Ammon's horn (tissue), 1 donor: ENCODE measurements at regions not wholly inside any gene's neighbourhood (a gene's known extent, or its start where the extent isn't known, plus 50 kb on each side); places are given as distances from the start of the nearest gene placed in this dataset.
"Not testable (repeated sequence)": the region's sequence is repeated elsewhere in the genome, so short reads cannot be mapped to it uniquely, and the experiment has no call there.

Experiments used
- DNase-seq: peaks from one replicate; pipeline ENCODE4 v3.0.0-alpha.2; 2016; ENCODE audit warnings: low spot score

DNA sequence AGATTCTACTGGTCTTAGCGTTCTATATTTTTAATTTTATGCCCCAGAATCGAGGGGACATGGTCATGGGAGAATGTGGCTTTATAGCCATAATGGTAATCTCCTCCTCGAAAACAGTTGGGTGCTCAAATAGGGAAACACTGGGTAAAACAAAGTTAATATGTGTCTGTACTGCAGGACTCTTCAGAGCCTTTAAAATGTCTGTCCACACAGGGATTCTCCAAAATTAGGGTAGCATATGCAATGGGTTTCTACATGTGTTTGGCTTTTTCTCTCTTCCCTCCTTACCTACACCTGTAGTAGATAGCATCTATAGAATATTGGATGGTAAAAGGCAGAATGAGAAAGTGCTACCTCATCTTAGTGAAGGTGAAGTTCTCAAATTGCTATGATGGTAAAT, 130.0 kb upstream of the NR3C1 start:
- no peak for DNase-seq

- no peak for DNase-seq
These were observed 124.3 kb upstream of the NR3C1 start for GRCh38 chr5:143527808-143528207.

GRCh38 chr5:143525176-143525575, 121.7 kb upstream of the NR3C1 start:
- DNase-seq: no peak

DNA sequence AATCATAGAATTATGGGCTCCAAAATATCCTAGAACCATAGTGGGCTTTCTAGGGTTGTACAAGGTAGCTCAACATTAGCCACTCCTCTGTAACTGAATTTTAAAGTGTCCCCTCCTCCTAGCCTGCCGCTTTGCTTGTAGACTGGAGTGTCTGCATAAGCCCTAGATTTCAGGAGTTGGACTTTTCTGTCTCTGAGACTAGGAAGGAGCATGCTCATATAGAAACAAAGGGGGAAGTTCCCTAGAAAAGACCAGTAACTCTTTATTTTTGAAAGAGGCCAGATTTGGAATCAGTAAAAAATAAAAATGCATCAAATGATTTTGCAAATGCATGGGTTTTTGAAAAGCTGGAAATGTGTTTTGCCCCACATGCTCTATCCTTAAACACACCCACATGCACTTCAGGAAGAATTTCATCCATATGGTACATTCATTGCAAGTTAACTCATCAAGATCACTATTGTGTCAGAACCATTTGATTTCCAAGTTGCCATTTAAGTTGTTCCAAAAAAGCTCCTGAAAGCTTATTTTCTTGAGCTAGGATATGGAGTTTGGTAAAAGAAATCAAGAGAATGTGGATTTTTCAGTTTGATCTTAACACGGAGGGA, 121.0 kb upstream of the NR3C1 start:
- DNase-seq: no peak

GRCh38 chr5:143521846-143522400, 118.4 kb upstream of the NR3C1 start:
- peak; percentile 39 for DNase-seq

DNA sequence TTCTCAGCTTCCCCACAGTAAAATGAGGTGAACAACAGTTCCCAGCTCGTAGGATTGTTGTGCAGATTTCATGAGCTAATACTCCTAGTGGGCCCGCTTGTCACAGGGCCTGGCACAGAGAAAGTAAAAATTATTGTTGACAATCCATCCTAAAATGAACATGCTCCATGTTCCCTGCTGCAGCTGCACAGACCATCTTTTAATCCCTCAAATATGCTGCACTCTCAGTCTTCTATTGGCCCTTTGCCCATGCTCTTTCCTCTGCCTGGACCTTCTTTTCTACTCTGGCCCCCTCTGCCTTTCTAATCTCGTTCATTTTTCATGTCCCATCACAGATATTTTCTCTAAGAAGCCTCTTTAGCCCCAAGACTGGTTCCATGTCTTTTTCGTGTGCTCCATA, 117.7 kb upstream of the NR3C1 start:
- DNase-seq: no peak

DNA sequence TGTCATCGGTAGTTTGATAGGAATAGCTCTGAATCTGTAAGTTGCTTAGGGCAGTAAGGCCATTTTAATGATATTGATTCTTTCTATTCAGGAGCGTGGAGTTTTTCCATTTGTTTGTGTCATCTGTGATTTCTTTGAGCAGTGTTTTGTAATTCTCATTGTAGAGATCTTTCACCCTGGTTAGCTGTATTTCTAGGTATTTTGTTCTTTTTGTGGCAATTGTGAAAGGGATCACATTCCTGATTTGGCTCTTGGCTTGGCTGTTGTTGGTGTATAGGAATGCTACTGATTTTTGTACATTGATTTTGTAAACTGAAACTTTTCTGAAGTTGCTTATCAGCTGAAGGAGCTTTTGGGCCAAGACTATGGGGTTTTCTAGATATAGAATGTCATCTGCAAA, 115.7 kb upstream of the NR3C1 start:
- DNase-seq: not testable (repeated sequence)

GRCh38 chr5:143517824-143518223, 114.3 kb upstream of the NR3C1 start:
- not testable (repeated sequence) for DNase-seq

GRCh38 chr5:143516249-143516648, 112.8 kb upstream of the NR3C1 start:
- no peak for DNase-seq

DNA sequence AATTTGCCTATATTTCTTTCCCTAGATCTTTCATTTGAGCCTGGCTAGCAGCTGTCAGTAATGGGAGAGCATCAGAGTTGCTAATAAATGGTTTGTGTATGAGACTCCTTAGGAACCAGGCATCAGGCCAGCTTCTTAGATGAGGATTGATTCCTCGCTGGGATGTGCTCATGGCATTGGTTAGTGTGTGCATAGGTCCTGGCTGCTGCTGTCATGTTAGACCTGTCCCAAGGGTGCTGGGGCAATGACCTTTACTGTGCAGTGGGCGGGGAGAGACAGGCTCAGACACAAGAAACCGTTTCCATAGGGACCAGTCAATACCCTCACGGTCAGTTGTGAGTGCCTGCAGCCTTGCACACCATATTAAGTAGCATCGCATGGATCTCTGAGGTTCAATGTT, 112.3 kb upstream of the NR3C1 start:
- DNase-seq: no peak

DNA sequence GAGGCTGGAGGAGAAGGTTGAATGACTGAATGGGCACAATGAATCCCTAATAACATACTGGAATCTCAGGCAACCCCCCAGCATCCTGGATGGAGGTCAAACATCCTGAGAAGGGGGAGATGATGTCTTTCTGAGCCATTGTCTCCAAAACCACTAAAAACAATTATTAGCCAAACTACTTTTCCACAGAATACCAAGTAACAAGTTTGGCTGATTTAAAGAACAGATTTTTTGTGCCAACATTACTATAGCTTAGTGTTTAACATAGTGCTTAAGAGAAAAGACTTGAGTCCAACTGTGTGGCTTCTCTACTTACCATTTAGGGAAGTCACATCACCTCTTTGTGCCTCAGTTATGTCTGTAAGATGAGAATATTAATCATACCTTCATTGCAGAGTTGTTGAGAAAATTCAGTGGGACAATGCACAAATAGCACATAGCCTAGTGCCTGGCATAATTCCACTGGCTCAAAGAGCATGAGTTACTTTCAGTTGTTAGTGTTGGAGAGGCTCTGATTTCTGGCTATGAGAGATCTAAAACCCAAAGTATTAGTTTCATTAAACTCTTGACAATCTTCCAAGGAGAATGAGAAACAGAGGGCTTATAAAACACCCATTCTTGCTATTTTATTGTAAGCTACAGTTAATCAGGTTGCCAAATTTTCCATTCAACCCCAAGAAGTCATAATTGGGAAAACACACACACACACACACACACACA, 111.3 kb upstream of the NR3C1 start:
- DNase-seq: no peak

DNA sequence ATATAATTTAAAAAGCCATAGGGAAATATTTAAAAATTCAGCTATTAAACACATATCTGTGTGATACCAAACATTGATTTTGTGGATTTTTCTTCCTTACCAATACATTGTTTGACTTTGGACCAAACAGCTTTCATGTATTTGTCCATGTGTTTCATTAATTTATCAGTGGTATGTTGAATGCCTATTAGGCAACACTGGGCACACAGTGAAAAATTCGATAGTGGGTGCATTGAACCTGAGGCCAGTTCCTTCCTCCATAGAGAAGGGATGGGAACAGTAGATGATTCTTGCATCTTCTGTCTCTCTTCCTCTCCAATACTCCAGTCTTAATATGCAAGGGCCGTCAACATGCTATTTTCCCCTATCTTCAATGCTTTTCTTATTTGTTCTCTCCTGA, 110.2 kb upstream of the NR3C1 start:
- no peak for DNase-seq

- DNase-seq: no peak
These were observed 108.2 kb upstream of the NR3C1 start for GRCh38 chr5:143511736-143512135.

GRCh38 chr5:143509758-143510221, 106.3 kb upstream of the NR3C1 start:
- no peak for DNase-seq

GRCh38 chr5:143506836-143507552, 103.5 kb upstream of the NR3C1 start:
- DNase-seq: no peak

GRCh38 chr5:143505934-143506333, 102.4 kb upstream of the NR3C1 start:
- DNase-seq: no peak

DNA sequence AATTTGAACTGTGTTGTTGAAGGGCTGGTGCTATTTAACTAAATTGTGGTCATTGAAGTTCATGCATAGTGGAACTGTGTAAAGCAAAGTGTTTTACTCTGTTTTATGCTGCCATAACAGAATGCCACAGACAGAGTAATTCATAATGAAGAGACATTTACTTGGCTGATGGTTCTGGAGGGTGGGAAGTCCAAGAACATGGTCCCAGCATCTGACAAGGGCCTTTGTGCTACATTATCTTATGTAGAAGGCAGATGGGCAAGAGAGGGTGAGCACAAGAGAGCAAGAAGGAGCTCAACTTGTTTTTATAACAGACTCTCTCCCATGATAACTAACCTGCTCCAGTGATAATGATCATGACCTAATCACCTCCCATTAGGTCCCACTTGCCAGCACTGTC, 101.9 kb upstream of the NR3C1 start:
- no peak for DNase-seq

- DNase-seq: no peak
These were observed 98.0 kb upstream of the NR3C1 start for GRCh38 chr5:143501310-143502044.

GRCh38 chr5:143499480-143500114, 96.1 kb upstream of the NR3C1 start:
- DNase-seq: no peak

GRCh38 chr5:143498821-143499220, 95.3 kb upstream of the NR3C1 start:
- DNase-seq: no peak

- DNase-seq: no peak
These were observed 94.3 kb upstream of the NR3C1 start for GRCh38 chr5:143497749-143498148.

GRCh38 chr5:143496943-143497342, 93.5 kb upstream of the NR3C1 start:
- no peak for DNase-seq
